ENCODE measurements at regions not wholly inside any gene's neighbourhood (a gene's known extent, or its start where the extent isn't known, plus 50 kb on each side); places are given as distances from the start of the nearest gene placed in this dataset.

- TF ChIP-seq, protein P1, sequence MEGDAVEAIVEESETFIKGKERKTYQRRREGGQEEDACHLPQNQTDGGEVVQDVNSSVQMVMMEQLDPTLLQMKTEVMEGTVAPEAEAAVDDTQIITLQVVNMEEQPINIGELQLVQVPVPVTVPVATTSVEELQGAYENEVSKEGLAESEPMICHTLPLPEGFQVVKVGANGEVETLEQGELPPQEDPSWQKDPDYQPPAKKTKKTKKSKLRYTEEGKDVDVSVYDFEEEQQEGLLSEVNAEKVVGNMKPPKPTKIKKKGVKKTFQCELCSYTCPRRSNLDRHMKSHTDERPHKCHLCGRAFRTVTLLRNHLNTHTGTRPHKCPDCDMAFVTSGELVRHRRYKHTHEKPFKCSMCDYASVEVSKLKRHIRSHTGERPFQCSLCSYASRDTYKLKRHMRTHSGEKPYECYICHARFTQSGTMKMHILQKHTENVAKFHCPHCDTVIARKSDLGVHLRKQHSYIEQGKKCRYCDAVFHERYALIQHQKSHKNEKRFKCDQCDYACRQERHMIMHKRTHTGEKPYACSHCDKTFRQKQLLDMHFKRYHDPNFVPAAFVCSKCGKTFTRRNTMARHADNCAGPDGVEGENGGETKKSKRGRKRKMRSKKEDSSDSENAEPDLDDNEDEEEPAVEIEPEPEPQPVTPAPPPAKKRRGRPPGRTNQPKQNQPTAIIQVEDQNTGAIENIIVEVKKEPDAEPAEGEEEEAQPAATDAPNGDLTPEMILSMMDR (IDR thresholded peaks at IDR 0.05; ENCODE audit: insufficient read depth, low read length, poor library complexity, severe bottlenecking) = no peak
- TF ChIP-seq EZH2phosphoT487 (conservative IDR thresholded peaks at IDR 0.05; ENCODE audit: low read length) = no peak
These were observed 1857.4 kb downstream of the NCAM2 start for GRCh38 chr21:22855581-22855980.
